Stimulated activated naive CD8-positive, alpha-beta T cell treated with anti-CD3 and anti-CD28 coated beads, Interleukin-15, Interleukin-2, amounts not matched to agents 100 U/mL and 50 U/mL, for 24 hours (primary cell): ENCODE measurements at regions not wholly inside any gene's neighbourhood (a gene's known extent, or its start where the extent isn't known, plus 50 kb on each side); places are given as distances from the start of the nearest gene placed in this dataset.

Experiments used
- ATAC-seq: fragments of 150-1000 bp; cut with Tn5 transposase; one replicate; pipeline ENCODE4 v1.10.0; 2021
- DNase-seq: peaks from one replicate; pipeline ENCODE4 v3.0.0; 2021

DNA sequence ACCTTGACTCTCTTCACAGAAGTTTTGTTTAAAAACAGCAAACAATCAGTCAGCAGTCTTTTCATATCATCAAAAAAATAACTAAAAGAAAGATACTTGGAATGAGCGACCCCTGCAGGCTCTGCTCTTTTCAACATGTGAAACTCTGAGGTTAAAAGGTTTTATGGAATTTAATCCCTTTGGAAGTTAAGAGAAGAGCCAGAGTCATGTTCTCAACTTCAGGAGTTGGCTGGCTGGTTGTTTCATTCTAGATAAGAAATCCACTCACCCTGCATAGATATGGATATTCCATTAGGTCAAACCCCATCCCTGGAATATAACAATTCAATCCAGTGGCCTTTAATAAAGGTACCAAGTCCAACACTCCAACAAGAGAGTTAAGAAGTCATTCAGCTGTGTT lies 115.6 kb upstream of the RMDN2 start:
- ATAC-seq (no peak), DNase-seq (no peak)

DNA sequence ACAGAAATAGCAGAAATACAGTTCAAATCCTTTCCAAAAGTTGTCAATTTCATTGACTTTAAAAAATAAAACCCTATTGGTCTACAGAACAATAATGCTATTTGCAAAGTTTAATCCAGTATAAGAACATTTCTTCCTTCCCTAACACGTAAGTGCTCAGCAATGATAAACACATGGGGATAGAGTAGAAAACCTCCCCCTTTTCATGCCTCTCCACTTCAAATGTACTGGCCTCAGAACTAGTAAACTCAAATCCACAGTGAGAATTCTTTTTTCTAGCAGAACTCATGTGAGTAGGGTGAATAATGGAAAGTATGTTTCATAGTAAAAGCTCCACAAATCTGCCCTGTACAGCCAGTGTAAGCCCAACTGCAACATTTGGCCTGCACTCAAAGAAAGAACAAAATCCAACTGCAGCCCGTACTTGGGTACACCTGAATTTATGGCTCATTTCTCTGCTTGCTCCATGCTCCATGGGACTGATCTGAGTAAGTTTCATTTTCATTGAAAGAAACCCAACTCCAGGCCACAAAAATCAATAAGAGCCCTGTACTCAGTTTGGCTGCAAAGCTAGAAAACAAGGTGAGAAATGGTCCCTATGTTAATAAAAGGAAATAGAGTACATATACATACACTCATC lies 115.0 kb upstream of the RMDN2 start:
- ATAC-seq (no peak), DNase-seq (no peak)

DNA sequence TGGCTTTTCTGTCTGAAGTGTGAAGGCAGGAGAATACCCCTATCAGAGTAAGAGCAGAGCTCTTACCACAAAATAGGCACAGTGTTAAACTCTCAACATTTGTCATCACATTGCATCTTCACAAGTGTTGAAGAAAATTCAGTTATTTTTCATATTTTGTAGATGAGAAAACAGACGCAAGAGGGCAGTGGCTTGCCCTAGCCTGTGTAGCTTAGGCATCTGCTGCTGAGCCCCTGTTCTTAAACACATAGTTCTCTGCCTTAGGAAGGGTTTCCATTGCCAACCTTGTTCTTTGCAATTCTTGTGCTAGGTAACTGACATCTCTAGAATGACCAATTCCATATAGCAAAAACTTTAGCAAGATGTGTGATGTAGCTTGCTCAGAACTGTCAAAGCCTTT lies 112.7 kb upstream of the RMDN2 start:
- no peak for ATAC-seq
- no peak for DNase-seq

DNA sequence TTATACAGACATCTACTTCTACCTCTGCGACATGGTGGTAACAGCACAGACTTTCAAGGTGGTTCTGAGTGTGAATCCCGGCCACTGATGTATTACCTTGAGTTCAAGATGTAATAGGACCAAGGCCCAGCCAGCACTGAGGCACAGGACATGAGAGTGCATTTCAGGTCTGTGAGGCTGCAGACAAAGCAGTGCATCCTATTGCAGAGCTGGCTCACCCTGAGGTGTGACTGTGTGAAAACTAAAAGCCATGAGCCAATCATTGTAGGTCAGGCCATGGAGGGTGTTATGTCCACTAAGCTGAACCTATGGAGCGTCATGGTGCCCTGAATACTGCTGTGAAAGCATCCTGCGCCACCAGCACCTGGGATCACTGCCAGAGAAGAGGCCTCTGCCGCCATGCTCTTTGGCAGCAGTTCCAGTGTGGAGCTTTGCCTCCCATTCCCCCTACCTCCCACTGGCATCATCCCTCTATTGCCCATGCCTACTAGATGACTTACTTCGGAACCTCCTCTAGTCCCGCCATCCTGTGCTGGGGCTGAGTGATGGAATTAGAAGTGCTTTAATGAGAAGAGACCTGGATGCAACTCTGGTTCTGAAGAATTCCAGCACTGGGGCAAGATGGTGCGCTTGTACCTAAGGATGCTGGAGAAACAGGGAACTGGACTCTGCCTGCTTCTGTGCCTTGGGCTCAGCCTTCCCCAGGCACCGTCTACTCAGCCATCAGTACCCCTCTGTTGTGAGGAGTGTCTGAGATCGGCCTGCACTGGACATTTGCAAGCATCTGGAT lies 112.0 kb upstream of the RMDN2 start:
- ATAC-seq (no peak), DNase-seq (no peak)

DNA sequence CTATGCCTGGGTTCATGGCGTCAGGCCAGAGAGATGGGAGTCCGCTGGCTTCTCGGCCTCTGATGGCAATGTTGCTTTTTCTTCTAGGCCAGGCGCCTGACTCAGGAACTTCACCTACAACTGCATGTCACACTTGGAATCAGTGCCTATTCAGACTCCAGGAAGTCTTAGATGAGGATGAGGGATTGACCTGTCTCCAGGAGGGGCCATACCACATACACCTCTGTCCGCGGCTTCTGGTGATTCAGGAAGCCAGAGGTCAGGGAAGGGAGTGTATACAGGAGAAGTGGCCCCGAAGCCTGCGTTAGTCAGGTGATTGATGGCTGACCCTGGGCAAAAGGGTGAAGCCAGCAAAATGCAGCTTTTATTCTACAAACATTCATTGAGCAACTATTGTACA lies 109.1 kb upstream of the RMDN2 start:
- DNase-seq (no peak), ATAC-seq (no peak)

DNA sequence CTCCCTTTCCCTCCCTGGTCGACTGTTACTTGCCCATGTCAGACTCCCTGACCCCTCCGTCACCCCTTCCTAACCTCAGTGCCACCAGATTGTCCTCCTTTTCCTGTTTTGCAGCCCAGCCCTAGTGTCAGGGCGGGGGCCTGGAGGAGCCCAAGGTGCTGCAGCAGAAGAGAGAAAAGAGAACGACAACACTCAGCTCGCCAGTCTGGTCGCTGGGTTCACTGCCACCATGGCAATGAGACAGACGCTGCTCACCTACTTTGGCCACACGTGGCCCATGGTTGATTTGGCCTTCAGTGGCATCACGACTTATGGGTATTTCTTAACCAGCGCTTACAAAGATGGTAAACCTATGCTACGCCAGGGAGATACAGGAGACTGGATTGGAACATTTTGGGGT lies 108.4 kb upstream of the RMDN2 start:
- ATAC-seq (no peak), DNase-seq (no peak)

DNA sequence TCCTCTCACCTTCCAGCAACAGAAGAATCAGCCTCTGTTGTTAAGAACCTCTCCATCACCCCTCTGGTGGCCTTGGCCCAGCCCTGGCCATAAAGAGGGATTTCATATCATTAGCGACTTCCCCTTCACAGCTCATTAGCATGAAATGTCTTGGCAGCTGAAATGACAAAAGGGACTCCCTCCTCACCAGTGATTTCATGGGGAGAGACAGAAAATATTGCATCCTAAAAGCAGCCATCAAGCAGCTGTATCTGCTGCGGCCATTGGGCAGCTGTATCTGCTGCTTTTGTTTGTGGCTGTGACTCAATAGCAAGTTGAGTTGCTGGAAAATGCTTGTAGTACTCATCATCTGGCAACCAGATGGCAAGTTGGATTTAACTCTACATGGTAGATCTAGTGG lies 105.9 kb upstream of the RMDN2 start:
- DNase-seq (no peak), ATAC-seq (no peak)

DNA sequence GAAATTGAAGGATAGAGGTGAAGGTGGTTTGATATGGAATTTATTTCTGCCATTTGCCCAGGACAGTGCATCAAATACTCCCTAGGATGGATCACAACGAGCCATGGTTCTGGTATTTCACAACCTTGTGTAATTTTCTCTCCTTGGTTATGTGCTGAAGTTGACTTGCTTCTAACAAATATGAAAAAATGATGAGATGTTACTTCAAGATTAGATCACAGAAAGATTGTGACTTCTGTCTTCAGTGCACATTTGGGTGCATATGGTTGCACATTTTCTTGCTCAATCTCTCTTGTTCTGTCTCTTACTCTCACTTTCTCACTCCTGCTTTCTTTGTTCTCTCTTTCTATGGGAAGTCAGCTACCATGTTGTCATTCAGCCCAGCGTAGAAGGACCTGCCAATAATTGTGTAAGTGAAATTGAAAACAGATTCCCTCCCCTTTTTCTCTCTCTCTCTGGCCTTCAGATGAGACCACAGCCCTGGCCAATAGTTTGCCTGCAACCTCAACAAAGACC lies 104.6 kb upstream of the RMDN2 start:
- ATAC-seq (no peak), DNase-seq (no peak)

DNA sequence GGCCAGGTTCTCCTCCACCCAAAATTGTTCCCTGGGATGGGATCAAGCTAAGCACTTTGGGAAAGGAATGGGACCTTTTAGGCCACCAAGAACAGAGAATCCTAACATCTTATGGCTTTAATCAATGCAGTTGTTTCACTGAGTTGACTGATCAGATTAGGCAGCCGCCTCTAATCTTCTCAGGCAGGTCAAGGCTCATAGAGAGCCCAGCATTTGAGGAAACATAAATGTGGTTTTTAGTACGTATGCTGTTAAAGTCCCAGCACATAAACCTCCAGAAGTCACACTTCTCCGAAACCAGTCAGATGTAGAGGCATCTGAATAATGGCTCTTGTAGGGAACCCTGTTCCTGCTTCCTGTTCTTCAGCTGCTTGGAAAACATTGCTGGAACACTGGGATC lies 99.5 kb upstream of the RMDN2 start:
- no peak for ATAC-seq
- DNase-seq, result no peak

DNA sequence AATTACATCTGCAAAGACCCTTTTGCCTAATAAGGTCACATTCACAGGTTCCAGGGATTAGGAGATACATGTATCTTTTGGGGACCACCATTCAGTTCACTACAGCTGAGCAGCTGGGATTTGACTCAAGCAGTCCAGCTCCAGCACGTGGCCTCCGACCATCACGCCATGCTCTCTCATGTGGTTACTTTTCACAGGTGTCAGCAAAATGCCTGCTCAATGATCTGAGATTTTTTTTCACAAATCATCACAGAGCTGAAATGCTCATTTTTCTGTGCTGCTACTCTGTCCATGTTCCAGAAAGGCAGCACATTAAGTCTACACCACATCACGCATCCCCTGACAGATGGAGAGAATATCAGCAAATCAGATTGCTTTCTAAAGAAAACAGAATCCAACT lies 98.5 kb upstream of the RMDN2 start:
- DNase-seq (no peak), ATAC-seq (no peak)

DNA sequence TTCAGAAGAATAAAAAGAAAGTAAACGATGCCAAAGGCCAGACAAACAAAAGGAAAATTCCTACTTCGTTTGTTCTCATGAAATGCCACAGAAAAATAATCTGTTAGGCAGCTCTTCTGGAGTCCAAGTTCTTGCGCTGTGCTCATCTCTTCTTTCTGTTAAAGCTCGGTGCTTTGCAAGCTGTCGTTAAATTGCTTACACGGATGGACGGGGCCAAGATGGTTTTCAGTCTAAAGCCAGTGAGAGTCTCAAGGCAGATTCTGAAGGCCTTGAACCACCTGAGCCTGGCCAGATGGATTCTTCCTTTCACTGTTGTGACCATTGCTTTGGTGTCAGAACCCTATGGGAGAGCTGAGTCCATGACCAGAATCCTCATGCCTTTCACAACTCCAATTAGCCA lies 97.6 kb upstream of the RMDN2 start:
- no peak for ATAC-seq

DNA sequence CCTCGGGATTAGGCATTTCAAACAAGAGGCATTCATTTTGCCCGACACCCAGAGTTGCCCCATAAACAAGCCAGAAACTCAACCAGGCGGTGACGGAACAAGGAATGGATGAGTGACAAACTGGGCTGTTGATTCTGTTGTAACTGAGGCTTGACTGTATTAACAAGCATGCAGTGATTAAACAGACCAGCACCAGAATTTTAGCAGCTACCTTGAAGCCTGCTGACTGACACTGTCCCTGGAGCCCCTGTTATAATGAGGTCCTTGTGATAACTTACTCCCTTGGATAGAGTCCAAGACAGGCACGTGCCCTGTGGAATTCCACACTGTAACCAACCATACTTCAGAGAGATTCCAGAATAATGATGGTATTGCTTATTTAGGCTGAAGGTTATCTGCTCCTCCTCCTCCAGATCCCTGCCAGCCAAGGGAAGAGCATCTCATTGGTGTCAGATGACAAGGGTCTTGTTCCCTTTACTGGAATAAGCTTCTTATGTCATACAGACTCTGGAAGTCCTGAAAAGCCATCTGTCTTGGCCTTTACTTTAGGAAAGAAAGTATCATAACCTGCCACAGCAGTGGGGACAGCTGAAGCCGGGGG lies 97.1 kb upstream of the RMDN2 start:
- no peak for DNase-seq

More for the DNA sequence above, 97.6 kb upstream of the RMDN2 start:
- DNase-seq, result no peak

DNA sequence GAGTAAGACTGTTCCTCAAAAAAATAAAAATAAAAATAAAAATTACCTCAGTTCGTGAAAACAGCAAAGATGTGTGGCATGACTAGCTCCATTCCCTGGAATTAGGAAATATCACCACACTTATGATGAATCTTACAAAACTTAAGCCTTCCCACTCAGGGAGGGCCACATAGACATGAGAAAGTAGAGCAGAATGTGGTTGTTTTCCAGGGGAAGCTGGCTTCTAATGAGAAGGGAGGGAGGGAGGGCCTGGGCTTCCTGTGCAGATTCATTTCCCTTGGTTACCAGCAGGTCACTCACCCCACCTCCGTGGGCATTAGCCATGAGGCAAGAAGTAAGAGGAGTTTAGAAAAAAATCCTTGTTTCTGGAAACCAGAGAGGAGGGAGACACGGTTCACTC lies 95.9 kb upstream of the RMDN2 start:
- ATAC-seq, result no peak
- DNase-seq, result no peak

More for the DNA sequence above, 97.1 kb upstream of the RMDN2 start:
- no peak for ATAC-seq

DNA sequence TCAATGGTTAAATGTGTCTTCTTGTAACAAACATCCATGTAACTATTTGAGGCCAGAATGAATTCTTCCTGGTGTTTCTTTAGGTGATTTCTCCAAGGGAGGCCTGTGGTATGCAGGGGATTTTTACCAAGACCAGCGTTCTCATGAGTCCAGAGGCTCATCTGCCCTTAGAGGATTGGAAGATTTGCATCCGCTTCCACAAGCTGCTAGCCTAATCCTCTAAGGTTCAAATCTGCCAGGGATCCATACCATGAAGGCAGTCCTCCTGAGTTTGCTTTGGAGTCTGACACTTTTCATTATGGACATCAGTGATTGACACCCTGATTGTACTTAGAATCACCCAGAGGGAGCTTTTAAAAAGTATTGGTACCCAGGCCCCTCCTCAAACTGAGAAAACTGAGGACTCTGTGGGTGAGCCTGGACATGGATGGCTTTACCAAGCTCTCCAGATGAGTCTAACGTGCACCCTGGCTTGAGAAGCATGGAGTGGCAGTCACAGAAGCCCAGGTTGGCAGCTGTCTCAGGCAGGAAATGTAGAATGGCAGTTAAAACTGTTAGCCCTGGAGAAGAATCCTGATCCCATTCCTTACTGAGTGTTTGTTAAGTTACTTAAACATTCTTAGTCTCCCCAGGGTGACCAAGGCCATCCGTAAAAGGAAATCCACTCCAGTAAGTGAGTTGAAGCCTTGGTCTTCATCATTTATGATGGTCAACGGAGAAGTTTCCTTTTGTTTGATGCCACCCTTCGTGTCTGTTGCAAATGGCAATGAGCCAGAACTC lies 95.3 kb upstream of the RMDN2 start:
- DNase-seq (no peak), ATAC-seq (no peak)

DNA sequence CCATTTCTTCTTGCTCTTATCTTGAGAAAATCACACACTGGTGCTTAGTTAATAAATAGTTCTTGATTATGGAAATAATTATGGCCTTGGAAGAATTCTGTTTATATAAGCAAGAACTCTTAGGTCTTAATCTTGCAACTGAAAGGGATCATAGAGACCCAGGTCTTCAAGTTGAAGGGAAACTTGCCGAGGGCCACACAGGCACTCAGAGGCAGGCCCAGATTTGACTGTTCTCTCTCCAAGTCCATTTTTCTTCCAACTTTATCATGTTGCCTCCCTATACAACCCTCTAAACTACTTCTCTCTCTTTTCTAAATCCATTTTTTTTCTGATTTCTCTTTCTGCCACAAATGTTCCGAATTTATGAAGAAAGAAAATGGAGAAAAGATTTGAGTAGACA lies 94.5 kb upstream of the RMDN2 start:
- DNase-seq, result no peak
- no peak for ATAC-seq

DNA sequence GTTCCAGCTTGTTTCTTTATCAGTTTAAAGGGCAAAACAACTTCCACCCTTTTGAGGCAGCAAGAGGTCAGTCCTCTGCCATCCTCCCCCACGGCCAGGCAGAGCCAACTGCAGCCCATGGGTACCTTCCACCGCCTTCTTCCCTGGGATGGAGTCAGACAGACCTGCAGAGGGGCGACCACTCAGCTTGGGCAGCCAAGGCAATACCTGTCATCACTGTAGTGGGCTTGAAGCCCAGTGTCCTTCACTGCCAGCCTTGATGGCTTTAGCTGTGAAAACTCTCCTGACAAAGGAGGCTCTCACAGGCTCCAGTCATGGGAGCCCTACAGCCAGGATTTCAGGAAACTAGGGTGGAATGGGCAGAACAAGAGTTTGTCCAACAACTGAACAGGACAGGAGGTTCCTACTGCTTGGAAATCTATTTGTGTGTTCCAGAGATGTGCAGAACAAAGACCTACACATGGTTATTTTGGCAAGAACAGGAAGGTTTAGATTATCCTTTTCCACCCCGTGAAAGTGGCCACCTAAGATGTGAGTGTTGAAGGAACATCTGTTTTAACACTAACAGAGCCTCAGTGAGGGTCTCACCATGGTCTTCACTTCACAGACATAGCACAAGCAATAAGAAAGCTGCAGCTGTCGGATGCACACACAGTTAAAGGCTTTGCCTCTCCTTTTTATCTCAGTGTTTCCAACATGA lies 93.9 kb upstream of the RMDN2 start:
- no peak for DNase-seq
- no peak for ATAC-seq

DNA sequence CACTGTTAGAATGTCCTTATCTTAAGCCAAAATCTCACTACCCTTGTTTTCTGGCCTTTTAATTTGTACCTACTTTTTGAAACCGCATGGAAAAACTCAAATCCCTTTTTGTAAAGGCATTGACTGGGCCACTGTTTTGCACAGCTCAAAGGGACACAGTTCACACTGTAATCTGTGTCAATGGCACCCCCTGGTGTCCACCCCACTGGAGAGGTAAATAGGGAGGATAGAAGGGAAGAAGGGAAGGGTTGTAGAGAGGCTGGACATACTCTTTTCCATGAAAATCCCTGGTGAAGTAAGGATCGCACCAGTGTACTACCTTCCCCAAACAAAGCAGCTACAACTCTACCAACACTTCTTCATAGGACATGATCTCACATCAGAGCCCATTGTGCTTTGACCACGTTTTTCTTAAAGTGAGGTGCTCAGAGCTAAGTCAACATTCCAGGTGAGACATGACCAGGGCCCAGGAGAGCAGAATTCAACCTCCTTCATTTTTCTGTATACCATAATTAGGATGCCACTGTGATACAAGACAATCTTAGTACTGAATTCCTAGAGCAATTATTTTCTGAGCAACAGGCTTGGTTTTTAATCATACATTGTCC lies 92.4 kb upstream of the RMDN2 start:
- ATAC-seq (peak; percentile 74), DNase-seq (peak; percentile 89)

DNA sequence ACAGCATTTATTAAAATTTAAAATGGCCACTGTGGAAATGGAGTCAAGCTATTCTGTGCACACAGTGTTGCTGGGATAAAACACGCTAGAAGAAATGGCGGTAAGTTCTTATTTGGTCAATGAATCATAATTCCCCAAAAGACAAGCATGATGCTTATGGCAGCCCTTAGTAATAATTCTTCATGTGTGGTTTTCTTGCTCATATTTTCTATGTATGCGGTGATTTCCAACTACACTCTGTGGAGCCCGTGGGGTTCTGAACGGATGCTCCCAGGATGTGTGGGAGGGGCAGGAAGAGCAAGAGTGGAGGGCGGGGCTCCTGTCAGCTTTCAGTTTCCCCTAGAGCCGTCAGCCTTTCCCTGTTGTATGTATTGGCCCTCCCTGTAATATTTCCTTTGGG lies 91.7 kb upstream of the RMDN2 start:
- peak; percentile 84 for ATAC-seq

DNA sequence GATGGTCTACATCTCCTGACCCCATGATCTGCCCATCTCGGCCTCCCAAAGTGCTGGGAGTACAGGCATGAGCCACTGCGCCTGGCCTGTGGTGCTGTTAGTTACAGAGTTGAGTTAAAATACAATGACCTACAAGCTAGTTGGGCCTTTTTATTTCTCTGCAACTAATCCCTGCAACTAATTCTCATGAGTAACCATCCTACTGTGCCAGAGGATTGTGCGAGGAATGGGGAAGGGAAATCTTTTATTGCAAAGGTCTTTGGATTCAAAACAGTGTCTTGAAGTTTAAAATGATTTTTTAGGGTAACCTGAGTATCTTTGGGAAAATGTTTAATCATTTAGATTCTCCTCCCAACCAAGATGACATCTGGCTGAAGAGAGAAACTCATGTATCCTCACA lies 88.8 kb upstream of the RMDN2 start:
- ATAC-seq (no peak), DNase-seq (no peak)

More for the DNA sequence above, 91.7 kb upstream of the RMDN2 start:
- peak; percentile 53 for DNase-seq

DNA sequence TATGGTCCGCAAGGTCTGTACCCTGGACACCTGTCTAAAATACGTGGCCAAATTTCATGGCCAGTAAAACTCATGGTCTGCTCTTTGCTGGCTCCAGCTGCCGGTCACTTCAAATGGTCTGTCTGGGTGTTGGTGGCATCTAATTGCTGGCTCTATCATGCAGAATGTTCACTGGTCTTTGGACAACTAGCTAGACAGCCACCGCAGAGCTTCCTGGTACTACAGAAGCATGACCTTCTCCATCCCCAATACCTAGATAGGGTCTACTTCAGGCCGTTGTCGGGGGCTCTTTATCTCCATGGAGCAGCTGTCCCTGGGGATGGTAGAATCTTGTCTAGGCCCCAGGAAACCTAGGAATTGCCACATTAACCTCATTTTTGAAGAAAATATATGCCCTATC lies 88.4 kb upstream of the RMDN2 start:
- DNase-seq (no peak), ATAC-seq (no peak)

DNA sequence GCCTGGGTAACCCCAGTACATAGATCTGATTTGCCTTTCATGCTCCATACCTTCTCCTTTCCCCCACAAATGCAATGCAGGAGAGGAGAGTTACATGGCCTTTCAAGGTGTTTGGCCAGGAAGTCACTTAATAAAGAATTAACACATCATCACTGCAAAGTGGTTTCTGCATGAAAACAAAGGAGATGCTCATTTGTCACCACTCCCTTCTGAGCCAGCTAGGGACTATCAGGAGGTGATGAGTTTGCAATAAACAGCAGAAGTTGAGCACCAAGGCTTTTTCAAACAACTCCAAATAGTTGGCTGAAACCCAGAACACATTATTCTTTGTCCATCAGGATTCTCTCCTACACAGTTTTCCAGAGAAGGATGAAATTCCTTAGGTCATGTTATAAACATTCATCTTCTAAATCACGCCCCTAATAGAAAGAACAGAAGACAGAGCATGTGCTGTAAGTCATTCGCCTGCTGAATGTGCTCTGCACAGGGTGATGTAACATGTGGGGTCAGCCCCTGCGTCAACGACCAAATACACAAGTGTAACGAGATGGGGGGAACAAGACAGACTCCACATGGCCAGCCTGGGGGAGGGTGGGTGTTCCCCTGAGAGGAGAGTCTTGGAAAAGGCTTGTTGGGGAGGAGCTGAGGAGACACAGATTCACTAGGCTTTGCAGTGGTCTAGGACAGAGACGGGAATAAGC lies 87.3 kb upstream of the RMDN2 start:
- ATAC-seq (no peak), DNase-seq (no peak)
